Mesothelial cell of epicardium (in vitro differentiated cells): ENCODE measurements at regions not wholly inside any gene's neighbourhood (a gene's known extent, or its start where the extent isn't known, plus 50 kb on each side); places are given as distances from the start of the nearest gene placed in this dataset.

Experiments
- DNase-seq, 2 experiments: peaks; one replicate each; pipeline ENCODE4 v3.0.0; 2021; ENCODE audit warnings: low spot score in 2 of 2; ENCODE audit not compliant: unreplicated experiment in 2 of 2
- H3K27ac Mint-ChIP-seq: 2 replicates; pipeline ENCODE4 v1.8.0; 2021; ENCODE audit warnings: mixed read lengths
- H3K27me3 Mint-ChIP-seq: 2 replicates; pipeline ENCODE4 v1.8.0; 2021; ENCODE audit warnings: low read depth, mixed read lengths
- H3K36me3 Mint-ChIP-seq: 2 replicates; pipeline ENCODE4 v1.8.0; 2021; ENCODE audit warnings: mixed read lengths
- H3K4me1 Mint-ChIP-seq: 2 replicates; pipeline ENCODE4 v1.8.0; 2021; ENCODE audit warnings: mixed read lengths
- H3K4me3 Mint-ChIP-seq: 2 replicates; pipeline ENCODE4 v1.8.0; 2021; ENCODE audit warnings: mild to moderate bottlenecking, moderate library complexity, mixed read lengths
- H3K9me3 Mint-ChIP-seq: 2 replicates; pipeline ENCODE4 v1.8.0; 2021; ENCODE audit warnings: mixed read lengths
- TF ChIP-seq, protein P1 (sequence below): fragments of 200-600 bp; sonication (generic); IDR thresholded peaks from one replicate; pipeline ENCODE4 v1.5.0; 2021; ENCODE audit warnings: antibody characterized with exemption; ENCODE audit not compliant: unreplicated experiment

- Mint-ChIP-seq H3K27ac (no peak overlapping the region), H3K4me3 (no peak overlapping the region), H3K36me3 (no peaks in the 10 kb centered on the region), H3K4me1 (no peaks in the 10 kb centered on the region), H3K27me3 (peaks cover 10% of the 10 kb centered on the region), H3K9me3 (peaks cover 14% of the 10 kb centered on the region)
- TF ChIP-seq, protein P1, sequence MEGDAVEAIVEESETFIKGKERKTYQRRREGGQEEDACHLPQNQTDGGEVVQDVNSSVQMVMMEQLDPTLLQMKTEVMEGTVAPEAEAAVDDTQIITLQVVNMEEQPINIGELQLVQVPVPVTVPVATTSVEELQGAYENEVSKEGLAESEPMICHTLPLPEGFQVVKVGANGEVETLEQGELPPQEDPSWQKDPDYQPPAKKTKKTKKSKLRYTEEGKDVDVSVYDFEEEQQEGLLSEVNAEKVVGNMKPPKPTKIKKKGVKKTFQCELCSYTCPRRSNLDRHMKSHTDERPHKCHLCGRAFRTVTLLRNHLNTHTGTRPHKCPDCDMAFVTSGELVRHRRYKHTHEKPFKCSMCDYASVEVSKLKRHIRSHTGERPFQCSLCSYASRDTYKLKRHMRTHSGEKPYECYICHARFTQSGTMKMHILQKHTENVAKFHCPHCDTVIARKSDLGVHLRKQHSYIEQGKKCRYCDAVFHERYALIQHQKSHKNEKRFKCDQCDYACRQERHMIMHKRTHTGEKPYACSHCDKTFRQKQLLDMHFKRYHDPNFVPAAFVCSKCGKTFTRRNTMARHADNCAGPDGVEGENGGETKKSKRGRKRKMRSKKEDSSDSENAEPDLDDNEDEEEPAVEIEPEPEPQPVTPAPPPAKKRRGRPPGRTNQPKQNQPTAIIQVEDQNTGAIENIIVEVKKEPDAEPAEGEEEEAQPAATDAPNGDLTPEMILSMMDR, result no peak
- no peak for DNase-seq
These were observed 191.5 kb upstream of the RALGAPA2 start for GRCh38 chr20:20903773-20904500.

DNA sequence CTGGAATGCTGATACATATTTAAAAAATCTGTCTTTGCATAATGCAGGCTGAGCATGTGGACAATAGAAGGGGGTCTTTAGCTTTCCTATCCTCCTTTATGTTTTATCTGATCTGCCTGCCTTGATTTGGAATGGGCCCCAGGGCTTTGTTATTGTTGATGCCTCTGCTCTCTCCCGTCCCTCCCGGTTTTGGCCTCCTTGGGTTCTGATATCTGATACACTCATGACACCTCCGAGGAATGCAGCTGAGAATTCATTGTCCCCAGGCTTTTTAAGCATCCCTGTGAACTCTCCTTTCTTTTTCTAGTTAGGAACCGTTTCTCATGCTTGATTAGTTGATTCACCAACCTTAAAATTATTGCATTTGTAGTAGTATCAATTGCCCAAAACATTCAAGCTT is 185.5 kb upstream of the RALGAPA2 start:
- H3K27ac Mint-ChIP-seq, result no peak overlapping the region

DNA sequence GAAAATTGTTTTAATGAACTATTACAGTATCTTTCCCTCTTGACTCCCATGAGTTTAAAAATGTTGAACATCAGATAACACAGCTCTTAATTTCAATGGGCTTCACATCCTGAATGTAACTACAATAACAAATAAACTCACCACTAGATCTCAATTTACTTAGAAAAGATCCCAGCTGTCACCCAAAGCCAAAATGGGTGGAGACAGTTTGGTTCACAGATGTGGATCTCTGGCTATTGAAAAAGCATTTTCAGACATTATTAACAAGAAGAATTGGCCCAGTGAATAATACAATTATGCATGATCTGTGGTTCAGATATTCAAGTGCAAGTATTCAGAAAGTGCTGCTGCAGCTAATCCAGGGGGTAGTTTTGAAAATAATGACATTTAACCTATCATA is 184.7 kb upstream of the RALGAPA2 start:
- TF ChIP-seq, protein P1, result no peak
- no peak overlapping the region for H3K4me3 Mint-ChIP-seq
- H3K4me1 Mint-ChIP-seq, result peaks cover 3% of the 10 kb centered on the region
- peaks cover 6% of the 10 kb centered on the region for H3K9me3 Mint-ChIP-seq
- DNase-seq, result no peak
- no peaks in the 10 kb centered on the region for H3K36me3 Mint-ChIP-seq
- no peak overlapping the region for H3K27ac Mint-ChIP-seq
- H3K27me3 Mint-ChIP-seq, result peaks cover 11% of the 10 kb centered on the region

More for the DNA sequence above, 185.5 kb upstream of the RALGAPA2 start:
- H3K4me3 Mint-ChIP-seq, result no peak overlapping the region
- H3K9me3 Mint-ChIP-seq, result peaks cover 9% of the 10 kb centered on the region
- peaks cover 11% of the 10 kb centered on the region for H3K27me3 Mint-ChIP-seq
- peaks cover 3% of the 10 kb centered on the region for H3K4me1 Mint-ChIP-seq
- H3K36me3 Mint-ChIP-seq, result no peaks in the 10 kb centered on the region
- no peak for DNase-seq
- TF ChIP-seq, protein P1, result no peak

- Mint-ChIP-seq H3K27ac (no peak overlapping the region), H3K9me3 (peaks cover under 1% of the 10 kb centered on the region), H3K4me3 (no peak overlapping the region), H3K36me3 (no peaks in the 10 kb centered on the region), H3K4me1 (peaks cover 3% of the 10 kb centered on the region), H3K27me3 (peaks cover 13% of the 10 kb centered on the region)
- TF ChIP-seq, protein P1, result no peak
- DNase-seq, result no peak
These were observed 184.2 kb upstream of the RALGAPA2 start for GRCh38 chr20:20896606-20897005.

DNA sequence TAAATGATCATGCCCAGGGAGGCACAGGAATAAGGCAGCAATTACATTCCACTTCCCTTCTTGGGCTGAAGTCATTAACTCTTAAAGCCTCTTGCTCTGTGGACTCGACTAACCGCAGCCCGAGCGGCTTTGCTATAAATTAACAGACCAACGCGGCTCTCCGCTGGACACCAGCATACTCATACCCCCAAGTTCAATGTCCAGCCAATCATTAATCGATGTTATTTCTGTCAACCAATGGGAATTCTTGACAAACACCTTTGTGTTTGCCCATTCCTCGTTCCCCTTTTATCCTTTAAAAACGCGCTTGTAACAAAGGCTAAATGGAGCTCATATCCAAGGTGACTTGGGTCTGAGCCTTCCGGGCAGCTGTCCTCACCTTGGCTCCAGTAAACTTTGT is 183.1 kb upstream of the RALGAPA2 start:
- Mint-ChIP-seq H3K4me1 (peaks cover 3% of the 10 kb centered on the region), H3K27ac (no peak overlapping the region)

More for the DNA sequence above, 183.1 kb upstream of the RALGAPA2 start:
- H3K36me3 Mint-ChIP-seq, result no peaks in the 10 kb centered on the region
- DNase-seq, result no peak
- no peak overlapping the region for H3K4me3 Mint-ChIP-seq
- H3K27me3 Mint-ChIP-seq, result peaks cover 14% of the 10 kb centered on the region
- TF ChIP-seq, protein P1, result no peak
- no peaks in the 10 kb centered on the region for H3K9me3 Mint-ChIP-seq
